H1 (cell line): ENCODE measurements at regions not wholly inside any gene's neighbourhood (a gene's known extent, or its start where the extent isn't known, plus 50 kb on each side); places are given as distances from the start of the nearest gene placed in this dataset.

Experiments
- CTCF ChIA-PET: fragments of 300-600 bp; sonication (Branson Sonifier 250); formaldehyde crosslinking; loops from one replicate; lab custom pipeline; 2021; ENCODE audit not compliant: partially characterized antibody; lab: Charles Lee
- POLR2A ChIA-PET: fragments of 300-600 bp; sonication (Branson Sonifier 250); formaldehyde crosslinking; loops from one replicate; lab custom pipeline; 2021; ENCODE audit warnings: inconsistent platforms; ENCODE audit not compliant: partially characterized antibody; lab: Charles Lee
- DNase-seq, 2 experiments: peaks; one replicate each; pipeline versions ENCODE4 v3.0.0 to v3.0.0-alpha.2; 2010 to 2022; ENCODE audit warnings: low spot score in 2 of 2, low read depth in 1 of 2, mixed read lengths in 1 of 2
- FAIRE-seq: peaks from 2 replicates; lab custom pipeline; 2011; peaks lifted over from hg19 to GRCh38; lab: Jason Lieb, UNC
- H2AFZ ChIP-seq: 2 replicates; pipeline ENCODE4 v1.8.1; 2012; ENCODE audit warnings: low read length, inconsistent platforms
- H2AK5ac ChIP-seq: 2 replicates; pipeline ENCODE4 v1.6.1; 2013; ENCODE audit warnings: low read depth, low read length
- H2BK120ac ChIP-seq: replicated peaks from 2 replicates; pipeline ENCODE3; 2013; ENCODE audit warnings: low read depth, low read length, inconsistent platforms
- H2BK12ac ChIP-seq: 2 replicates; pipeline ENCODE4 v1.6.1; 2013; ENCODE audit warnings: low read depth, low read length
- H2BK15ac ChIP-seq: 2 replicates; pipeline ENCODE4 v1.6.1; 2013; ENCODE audit warnings: low read length
- H2BK20ac ChIP-seq: 2 replicates; pipeline ENCODE4 v1.6.1; 2013; ENCODE audit warnings: low read length
- H2BK5ac ChIP-seq: 2 replicates; pipeline ENCODE4 v1.6.1; 2013; ENCODE audit warnings: low read depth, low read length
- H3K14ac ChIP-seq: 2 replicates; pipeline ENCODE4 v1.6.1; 2013; ENCODE audit warnings: inconsistent platforms; ENCODE audit not compliant: insufficient read length
- H3K18ac ChIP-seq: 2 replicates; pipeline ENCODE4 v1.6.1; 2013; ENCODE audit warnings: low read length; ENCODE audit errors: extremely low read depth
- H3K23ac ChIP-seq: 2 replicates; pipeline ENCODE4 v1.6.1; 2013; ENCODE audit warnings: inconsistent platforms; ENCODE audit not compliant: insufficient read length
- H3K23me2 ChIP-seq: 2 replicates; pipeline ENCODE4 v1.6.1; 2013; ENCODE audit warnings: low read depth, low read length
- H3K27ac ChIP-seq: 2 replicates; pipeline ENCODE4 v1.6.1; 2011; ENCODE audit warnings: low read depth, low read length, inconsistent platforms
- H3K27me3 ChIP-seq, 4 experiments: replicated peaks in 1 of 4; 1 replicate in 1 of 4; 2 replicates in 3 of 4; pipeline versions ENCODE4 v1.6.1 to v1.8.1; 2011 to 2013; ENCODE audit warnings: low read length in 3 of 4, mild to moderate bottlenecking in 3 of 4, inconsistent platforms in 2 of 4, mixed read lengths in 2 of 4, moderate library complexity in 1 of 4; ENCODE audit not compliant: control insufficient read depth in 3 of 4, insufficient read depth in 3 of 4; ENCODE audit errors: extremely low read depth in 1 of 4
- H3K36me3 ChIP-seq, 4 experiments: 2 replicates each; pipeline versions ENCODE4 v1.6.1 to v1.8.1; 2011 to 2013; ENCODE audit warnings: mild to moderate bottlenecking in 4 of 4, low read length in 3 of 4, moderate library complexity in 2 of 4, control low read depth in 1 of 4, inconsistent platforms in 1 of 4; ENCODE audit not compliant: insufficient read depth in 4 of 4, control insufficient read depth in 2 of 4
- H3K4ac ChIP-seq: replicated peaks from 2 replicates; pipeline ENCODE3; 2013; ENCODE audit warnings: low read length, low read depth, mixed read lengths, inconsistent platforms; ENCODE audit not compliant: insufficient read length
- H3K4me1 ChIP-seq, 4 experiments: replicated peaks in 1 of 4; 1 replicate in 1 of 4; 2 replicates in 3 of 4; pipeline versions ENCODE4 v1.6.1 to v1.8.1; 2011 to 2013; ENCODE audit warnings: low read length in 3 of 4, inconsistent platforms in 2 of 4, mixed read lengths in 1 of 4; ENCODE audit not compliant: insufficient read depth in 4 of 4, control insufficient read depth in 3 of 4
- H3K4me2 ChIP-seq, 2 experiments: 2 replicates each; pipeline versions ENCODE4 v1.6.1 to v1.8.1; 2011 to 2013; ENCODE audit warnings: low read depth in 2 of 2, low read length in 2 of 2, control low read depth in 1 of 2, inconsistent platforms in 1 of 2, mild to moderate bottlenecking in 1 of 2; ENCODE audit not compliant: insufficient read depth in 1 of 2
- H3K4me3 ChIP-seq, 4 experiments: fragments of 200-600, 300-600 bp in 1 of 4; sonication (generic), shearing (Covaris generic), sonication (Bioruptor Twin) in 1 of 4; 2 replicates each; pipeline versions ENCODE4 v1.5.1 to v1.8.1; 2011 to 2016; ENCODE audit warnings: low read length in 4 of 4, low read depth in 3 of 4, control low read depth in 2 of 4, inconsistent platforms in 2 of 4, mild to moderate bottlenecking in 2 of 4, mixed read lengths in 1 of 4, moderate library complexity in 1 of 4; ENCODE audit not compliant: insufficient read depth in 2 of 4; ENCODE audit errors: extremely low read depth in 1 of 4
- H3K56ac ChIP-seq: replicated peaks from 2 replicates; pipeline ENCODE3; 2013; ENCODE audit warnings: low read depth, mild to moderate bottlenecking, mixed read lengths, low read length, inconsistent platforms; ENCODE audit not compliant: insufficient read length
- H3K79me1 ChIP-seq: 2 replicates; pipeline ENCODE4 v1.6.1; 2013; ENCODE audit warnings: low read depth, low read length, control low read depth
- H3K79me2 ChIP-seq, 2 experiments: 2 replicates each; pipeline versions ENCODE4 v1.6.1 to v1.8.1; 2012 to 2013; ENCODE audit warnings: low read length in 2 of 2, mild to moderate bottlenecking in 2 of 2, inconsistent platforms in 1 of 2; ENCODE audit not compliant: insufficient read depth in 2 of 2, control insufficient read depth in 1 of 2
- H3K9ac ChIP-seq, 4 experiments: replicated peaks in 1 of 4; 1 replicate in 1 of 4; 2 replicates in 3 of 4; pipeline versions ENCODE4 v1.6.1 to v1.8.1; 2011 to 2013; ENCODE audit warnings: low read depth in 3 of 4, low read length in 3 of 4, control low read depth in 2 of 4, mild to moderate bottlenecking in 2 of 4, moderate library complexity in 2 of 4, inconsistent platforms in 1 of 4; ENCODE audit errors: extremely low read depth in 1 of 4
- H3K9me3 ChIP-seq, 2 experiments: 2 replicates each; pipeline versions ENCODE4 v1.6.1 to v1.8.1; 2012 to 2013; ENCODE audit warnings: mild to moderate bottlenecking in 2 of 2, moderate library complexity in 2 of 2, control low read depth in 1 of 2, inconsistent platforms in 1 of 2, low read depth in 1 of 2, low read length in 1 of 2, mixed read lengths in 1 of 2; ENCODE audit not compliant: insufficient read depth in 2 of 2
- H4K20me1 ChIP-seq, 2 experiments: replicated peaks in 1 of 2; 2 replicates each; pipeline versions ENCODE3 to v1.8.1; 2011 to 2013; ENCODE audit warnings: inconsistent platforms in 2 of 2, low read length in 2 of 2, mild to moderate bottlenecking in 1 of 2; ENCODE audit not compliant: insufficient read depth in 2 of 2, control insufficient read depth in 1 of 2
- H4K5ac ChIP-seq: 2 replicates; pipeline ENCODE4 v1.6.1; 2013; ENCODE audit warnings: low read length, low read depth, mixed read lengths, inconsistent platforms; ENCODE audit not compliant: insufficient read length
- H4K8ac ChIP-seq: 2 replicates; pipeline ENCODE4 v1.8.0; 2013; ENCODE audit warnings: mild to moderate bottlenecking, moderate library complexity, low read length, inconsistent platforms; ENCODE audit not compliant: insufficient read depth; ENCODE audit errors: extremely low read depth
- H4K91ac ChIP-seq: replicated peaks from 2 replicates; pipeline ENCODE3; 2013; ENCODE audit warnings: low read length, mixed read lengths, inconsistent platforms; ENCODE audit not compliant: insufficient read length
- BCL11A ChIP-seq, 2 experiments: IDR thresholded peaks; one replicate each; pipeline ENCODE4 v1.6.1; 2011; ENCODE audit warnings: low read depth in 2 of 2, low read length in 2 of 2, mild to moderate bottlenecking in 2 of 2
- CBX5 ChIP-seq: fragments of 300-800, 300-1000 bp; sonication (generic); IDR thresholded peaks from 2 replicates; pipeline ENCODE4 v1.7.1; 2016; ENCODE audit warnings: antibody characterized with exemption, low read length, low read depth
- EGR1 ChIP-seq: IDR thresholded peaks from 2 replicates; pipeline ENCODE4 v1.6.1; 2011; ENCODE audit warnings: low read depth, low read length, borderline replicate concordance
- TAF1 ChIP-seq: IDR thresholded peaks from 2 replicates; pipeline ENCODE4 v1.6.1; 2011; ENCODE audit warnings: mild to moderate bottlenecking, low read depth, low read length
- YY1 ChIP-seq: IDR thresholded peaks from 2 replicates; pipeline ENCODE4 v1.6.1; 2011; ENCODE audit warnings: low read depth, mild to moderate bottlenecking, low read length
- ZNF274 ChIP-seq: IDR thresholded peaks from 2 replicates; pipeline ENCODE4 v1.7.0; 2012; ENCODE audit warnings: low read length, borderline replicate concordance; ENCODE audit errors: extremely low read depth
- WGBS, 2 experiments: shearing (Covaris generic) in 1 of 2; methylation state at CpG; one replicate each; pipeline versions ENCODE4 v1.1.6 to v1.1.7; 2013 to 2015; ENCODE audit warnings: low lambda C conversion rate in 2 of 2, mixed read lengths in 2 of 2, inconsistent platforms in 1 of 2, low coverage in 1 of 2, missing lambda C conversion rate in 1 of 2; ENCODE audit not compliant: insufficient replicate concordance in 2 of 2, insufficient coverage in 1 of 2, insufficient read length in 1 of 2; ENCODE audit errors: extremely low coverage in 1 of 2, missing lambda C conversion rate in 1 of 2; 5-methylcytosine and 5-hydroxymethylcytosine counted together
- TF ChIP-seq, protein P1 (sequence below): IDR thresholded peaks from 2 replicates; pipeline ENCODE4 v1.6.1; 2012; ENCODE audit warnings: inconsistent platforms

DNA sequence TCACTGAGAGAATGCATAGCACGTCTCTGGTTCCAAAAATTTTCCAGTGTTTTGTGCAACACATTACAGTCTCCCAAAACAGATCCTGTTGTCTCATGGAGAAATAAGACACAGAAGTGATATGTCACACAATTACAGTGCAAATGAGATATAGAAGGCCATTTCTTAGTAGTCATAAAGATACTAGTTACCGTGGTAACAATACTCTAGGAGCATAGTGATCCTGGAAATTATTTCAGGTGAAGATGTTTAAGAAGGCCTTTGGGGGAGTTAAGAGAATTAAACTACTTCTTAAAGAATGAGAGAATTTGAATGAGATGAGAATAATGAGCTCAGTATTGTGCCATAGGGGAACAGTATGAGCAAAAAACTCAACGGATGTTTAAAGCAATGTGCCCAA, 628.0 kb upstream of the MIR17HG start:
- CTCF ChIA-PET: interaction anchor here (1.3 to 1.6 kb wide), 2 partner anchors 10 to 13 kb away, joined by 3 to 4 read pairs; no protein-coding TSS in a partner anchor

More for the DNA sequence above, 628.0 kb upstream of the MIR17HG start:
- Histone ChIP-seq H3K18ac (no peak overlapping the region), H3K27me3 (peaks cover 0 to 1% (median 0%) of the 10 kb centered on the region in 4 experiments; a peak in 1 of 7 replicates), H3K4me1 (peaks cover 0 to 2% (median 0%) of the 10 kb centered on the region in 4 experiments; a peak in 1 of 7 replicates), H4K20me1 (no peaks in the 10 kb centered on the region), H4K8ac (no peak overlapping the region), H3K79me1 (no peaks in the 10 kb centered on the region), H3K36me3 (no peaks in the 10 kb centered on the region; a peak in 1 of 8 replicates), H2BK12ac (no peak overlapping the region), H3K9me3 (no peaks in the 10 kb centered on the region), H3K23me2 (no peaks in the 10 kb centered on the region), H3K4ac (no peak overlapping the region), H2BK5ac (no peak overlapping the region), H3K9ac (no peak overlapping the region), H3K4me3 (no peak overlapping the region), H2BK120ac (no peak overlapping the region), H4K91ac (no peak overlapping the region), H3K79me2 (no peaks in the 10 kb centered on the region), H2BK20ac (no peak overlapping the region), H3K23ac (no peak overlapping the region), H2BK15ac (no peak overlapping the region), H3K56ac (no peak overlapping the region), H3K27ac (no peak overlapping the region), H3K4me2 (no peak overlapping the region), H2AFZ (no peak overlapping the region), H4K5ac (no peak overlapping the region), H3K14ac (no peak overlapping the region), H2AK5ac (no peak overlapping the region)
- DNase-seq (no peak), FAIRE-seq (no peak)
- 87% methylated on average over 3 of the region's 3 CpGs; no CpG with 5 or more reads in 1 of the 2 experiments for WGBS, 2 experiments
- POLR2A ChIA-PET: no interaction called here
- no peak for TF ChIP-seq CBX5
- TF ChIP-seq ZNF274: no peak
- no peak for TF ChIP-seq EGR1
- no peak for TF ChIP-seq YY1
- TF ChIP-seq TAF1: no peak
- no peak for TF ChIP-seq BCL11A (IDR thresholded peaks at IDR 0.05; ENCODE audit: low read depth in 2 of 2, low read length in 2 of 2)
- TF ChIP-seq, protein P1, sequence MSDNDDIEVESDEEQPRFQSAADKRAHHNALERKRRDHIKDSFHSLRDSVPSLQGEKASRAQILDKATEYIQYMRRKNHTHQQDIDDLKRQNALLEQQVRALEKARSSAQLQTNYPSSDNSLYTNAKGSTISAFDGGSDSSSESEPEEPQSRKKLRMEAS: no peak
